ENCODE measurements at regions not wholly inside any gene's neighbourhood (a gene's known extent, or its start where the extent isn't known, plus 50 kb on each side); places are given as distances from the start of the nearest gene placed in this dataset.

- Histone ChIP-seq H3K18ac (ENCODE audit: low read depth, low read length) (no peak overlapping the region), H3K4me1 (ENCODE audit: control insufficient read depth, insufficient read depth, low read length) (no peaks in the 10 kb centered on the region), H3K23ac (ENCODE audit: low read depth, low read length) (no peak overlapping the region), H3K27me3 (ENCODE audit: control insufficient read depth, insufficient read depth, low read length) (no peaks in the 10 kb centered on the region), H4K91ac (ENCODE audit: insufficient read depth, low read depth, low read length) (no peak overlapping the region), H2AFZ (replicated peaks; ENCODE audit: low read length, poor library complexity) (no peak overlapping the region), H3K27ac (ENCODE audit: insufficient read depth, low read length) (no peak overlapping the region), H3K4me3 (ENCODE audit: insufficient read depth, low read depth, low read length) (no peak overlapping the region), H3K9ac (ENCODE audit: low read depth, low read length) (no peak overlapping the region), H2BK15ac (ENCODE audit: low read depth, low read length) (no peak overlapping the region), H3K9me3 (ENCODE audit: control insufficient read depth, insufficient read depth, low read length) (no peaks in the 10 kb centered on the region), H2BK120ac (ENCODE audit: low read depth, low read length) (no peak overlapping the region), H3K4me2 (ENCODE audit: low read depth, low read length) (no peak overlapping the region), H2BK20ac (ENCODE audit: low read depth, low read length) (no peak overlapping the region), H3K4ac (ENCODE audit: low read depth, low read length) (no peak overlapping the region), H3K36me3 (ENCODE audit: control insufficient read depth, insufficient read depth, low read length) (no peaks in the 10 kb centered on the region), H3K56ac (ENCODE audit: extremely low read depth, insufficient read depth, low read length) (no peak overlapping the region), H2AK9ac (replicated peaks; ENCODE audit: low read depth, low read length, poor library complexity) (no peak overlapping the region), H3K79me1 (ENCODE audit: low read depth in 1 of 2, low read length in 2 of 2) (no peaks in the 10 kb centered on the region), H2AK5ac (ENCODE audit: low read depth, low read length) (no peak overlapping the region), H4K20me1 (ENCODE audit: insufficient read depth, low read length) (no peaks in the 10 kb centered on the region), H2BK5ac (ENCODE audit: low read depth, low read length, poor library complexity, severe bottlenecking) (no peak overlapping the region), H3K9me1 (ENCODE audit: insufficient read depth, low read length) (no peaks in the 10 kb centered on the region), H4K5ac (ENCODE audit: low read depth, low read length) (no peak overlapping the region), H4K8ac (ENCODE audit: low read depth in 2 of 2, low read length in 2 of 2) (no peak overlapping the region), H3K14ac (replicated peaks; ENCODE audit: low read depth, low read length) (no peak overlapping the region)
- no TSS peak for BruUV-seq (replicated peaks)
- no peak for DNase-seq
- ATAC-seq (ENCODE audit: low read depth) = no peak
- intact Hi-C loops (cut with micrococcal nuclease) (no loop called here), in situ Hi-C loops (cut with MboI; ENCODE audit: low sequenced_read_pairs) (no loop called here), dilution Hi-C loops (cut with HindIII; ENCODE audit: low sequenced_read_pairs, unreplicated experiment) (no loop called here)
- POLR2A ChIA-PET (ENCODE audit: unreplicated experiment) = no interaction called here
- CTCF ChIA-PET = no interaction called here
- TF ChIP-seq MAFK (IDR thresholded peaks at IDR 0.05; ENCODE audit: low read depth, low read length) (no peak), RAD21 (IDR thresholded peaks at IDR 0.05; ENCODE audit: low read length) (no peak), MAZ (IDR thresholded peaks at IDR 0.05; ENCODE audit: borderline replicate concordance, low read depth, low read length) (no peak), CEBPB (IDR thresholded peaks at IDR 0.05; ENCODE audit: low read depth, low read length) (no peak), NFE2L2 (IDR thresholded peaks at IDR 0.05; ENCODE audit: low read depth, low read length) (no peak), CTCF (conservative IDR thresholded peaks at IDR 0.05; ENCODE audit: low read depth, low read length) (no peak), BHLHE40 (IDR thresholded peaks at IDR 0.05; ENCODE audit: low read depth, low read length) (no peak), USF2 (IDR thresholded peaks at IDR 0.05; ENCODE audit: low read depth, low read length) (no peak), POLR2A (IDR thresholded peaks at IDR 0.05; ENCODE audit: low read depth, low read length) (no peak), ELK1 (IDR thresholded peaks at IDR 0.05; ENCODE audit: borderline replicate concordance, low read depth, low read length) (no peak), CHD1 (IDR thresholded peaks at IDR 0.05; ENCODE audit: low read depth, low read length) (no peak), RFX5 (IDR thresholded peaks at IDR 0.05; ENCODE audit: low read depth, low read length) (no peak), RCOR1 (IDR thresholded peaks at IDR 0.05; ENCODE audit: insufficient replicate concordance, low read length) (no peak), SMC3 (IDR thresholded peaks at IDR 0.05; ENCODE audit: low read depth, low read length) (no peak), MXI1 (IDR thresholded peaks at IDR 0.05; ENCODE audit: borderline replicate concordance, low read depth, low read length) (no peak), FOS (IDR thresholded peaks at IDR 0.05; ENCODE audit: low read depth, low read length) (no peak)
- no CpG with 5 or more reads among the region's 3 CpGs for WGBS, 2 experiments (ENCODE audit: extremely low coverage in 2 of 2, insufficient read length in 1 of 2)
These were observed 316.2 kb upstream of the NAV3 start for GRCh38 chr12:77514511-77514910.

Measured in IMR-90 (cell line).